Stimulated activated CD8-positive, alpha-beta memory T cell treated with anti-CD3 and anti-CD28 coated beads, Interleukin-4, amount 100 ng/mL, for 48 hours (primary cell): ENCODE measurements at regions not wholly inside any gene's neighbourhood (a gene's known extent, or its start where the extent isn't known, plus 50 kb on each side); places are given as distances from the start of the nearest gene placed in this dataset.

Source experiments
- DNase-seq: peaks from one replicate; pipeline ENCODE4 v3.0.0-alpha.2; 2020

DNA sequence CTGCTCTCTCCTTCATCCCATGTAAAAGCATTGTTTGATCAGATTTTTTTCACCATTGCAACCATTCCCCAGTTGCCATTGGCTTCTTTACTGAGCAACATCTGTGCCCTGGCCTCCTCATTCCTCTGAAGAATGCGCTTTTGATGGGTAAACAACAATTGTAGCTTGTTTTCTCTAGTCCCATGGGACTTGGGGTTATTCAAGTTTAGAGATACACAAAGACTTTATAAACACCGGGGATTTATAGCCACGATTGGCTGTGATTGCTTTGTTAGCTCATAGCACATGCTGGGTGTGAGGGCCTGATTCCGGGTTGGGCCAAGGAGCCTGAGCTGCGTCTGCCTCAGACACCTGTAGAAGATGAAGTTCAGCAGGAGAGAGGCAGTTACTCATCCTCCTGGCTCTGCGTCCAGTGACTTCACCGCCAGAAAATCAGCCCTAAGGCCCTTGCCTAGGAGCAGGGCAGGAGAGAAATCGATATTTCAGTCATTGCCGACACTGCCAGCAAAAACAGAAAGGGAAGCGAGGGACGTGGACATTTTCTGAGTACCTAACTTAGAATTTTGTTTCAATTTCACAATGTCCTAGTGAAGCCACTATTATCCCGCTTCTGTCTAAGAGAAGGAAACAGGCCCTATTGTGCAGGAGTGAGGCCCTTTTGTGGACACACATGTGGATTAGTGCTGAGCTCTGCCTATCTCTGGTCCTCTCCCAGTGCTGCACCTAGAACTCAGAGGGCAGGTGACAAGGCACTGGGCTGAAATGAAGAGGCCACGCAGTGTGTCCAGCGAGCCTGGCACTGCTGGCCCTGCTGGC is 159.8 kb upstream of the USP24 start:
- no peak for DNase-seq

DNA sequence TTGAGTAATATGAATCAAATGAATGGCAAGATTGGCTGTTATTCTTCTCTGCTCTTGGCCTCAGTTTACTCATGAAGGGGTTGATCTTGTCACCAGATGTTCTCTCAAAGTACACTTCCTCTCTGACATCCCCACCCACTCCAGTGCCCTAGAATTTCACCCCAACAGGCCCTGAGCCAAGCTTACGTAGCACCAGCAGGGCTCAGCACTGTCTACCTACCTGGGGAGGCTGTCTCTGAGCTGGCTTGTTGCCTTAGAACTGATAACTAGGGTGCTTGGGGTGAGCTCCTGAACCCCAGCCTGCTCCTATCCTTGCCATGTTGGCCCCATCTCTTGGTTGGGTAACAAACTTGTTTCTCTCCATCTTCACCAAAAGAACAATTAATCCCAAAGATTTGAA is 159.1 kb upstream of the USP24 start:
- no peak for DNase-seq

DNA sequence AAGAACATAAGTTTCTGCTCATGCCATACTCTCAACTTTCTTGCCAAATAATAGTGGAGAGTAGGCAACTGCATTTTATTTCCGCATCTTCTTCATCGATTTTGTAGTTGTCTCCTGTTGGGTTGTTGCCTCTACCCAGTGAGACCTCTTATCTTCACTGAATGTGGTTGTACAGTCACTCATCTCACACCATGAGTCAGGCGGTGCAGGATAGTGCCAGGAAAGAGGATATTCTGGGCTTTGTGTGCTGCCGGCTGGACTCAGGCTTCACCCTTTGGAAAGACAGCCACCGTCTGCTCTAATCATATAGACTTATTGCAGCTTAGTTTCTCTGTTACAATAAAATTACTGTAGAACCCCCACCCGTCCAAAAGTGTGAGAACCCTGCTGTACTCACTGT is 154.3 kb upstream of the USP24 start:
- DNase-seq: no peak

DNA sequence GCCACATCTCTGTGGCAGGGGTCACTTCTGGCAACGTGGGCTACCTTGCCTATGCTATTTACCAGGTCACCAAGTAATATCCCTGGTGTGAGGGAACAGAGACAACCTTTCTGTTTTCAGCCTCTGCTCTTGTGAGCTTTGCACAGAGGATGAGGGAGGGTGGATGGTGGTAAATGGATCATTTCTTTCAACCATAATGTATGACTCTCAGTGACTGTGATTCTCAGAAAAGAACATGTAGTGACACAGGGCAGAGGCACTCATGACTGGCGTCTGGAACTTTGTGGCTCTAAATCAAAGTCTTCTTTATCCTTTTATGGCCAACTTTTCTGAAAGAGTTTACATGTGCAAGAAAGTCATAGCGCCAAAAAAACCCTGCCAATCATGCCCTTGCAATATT is 153.5 kb upstream of the USP24 start:
- no peak for DNase-seq

GRCh38 chr1:55367273-55367672 is 152.1 kb upstream of the USP24 start:
- no peak for DNase-seq

DNA sequence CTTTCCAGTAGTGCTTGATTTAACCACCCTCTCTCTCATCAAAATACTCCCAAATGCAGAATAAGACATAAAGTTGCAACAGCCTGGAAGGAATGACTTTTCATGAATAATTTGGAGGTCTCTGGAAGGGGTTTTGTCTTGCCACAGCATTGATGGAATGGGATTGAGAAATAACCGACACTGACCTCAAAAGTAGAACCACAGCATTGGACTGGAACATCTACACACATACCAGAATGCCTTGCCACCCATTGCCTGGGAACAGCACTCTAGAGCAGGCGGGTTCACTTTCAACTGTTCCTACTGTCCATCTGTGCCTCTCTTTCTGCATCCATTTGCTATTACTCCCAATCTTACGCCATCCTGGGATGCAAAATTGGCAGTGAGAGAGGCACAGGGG is 149.1 kb upstream of the USP24 start:
- no peak for DNase-seq

DNA sequence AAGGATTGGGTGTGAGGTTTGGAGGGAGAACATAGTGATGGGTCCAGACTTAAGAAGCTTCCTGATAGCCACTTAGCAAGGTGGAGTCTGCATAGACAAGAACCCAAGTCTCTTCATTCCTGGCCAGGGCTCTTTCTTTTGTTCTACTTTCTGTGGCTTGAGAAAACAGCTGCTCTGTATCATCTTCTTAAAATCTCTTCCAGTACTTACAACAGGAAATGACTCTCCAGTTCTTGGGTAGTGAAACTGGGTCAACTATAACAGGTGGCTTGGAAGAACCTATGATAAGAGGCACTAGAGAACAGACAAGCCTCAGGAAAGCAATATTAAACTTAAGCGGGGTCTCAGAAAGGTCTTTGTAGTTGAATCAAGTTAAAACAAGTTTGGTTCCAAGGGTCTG is 148.1 kb upstream of the USP24 start:
- DNase-seq: no peak

DNA sequence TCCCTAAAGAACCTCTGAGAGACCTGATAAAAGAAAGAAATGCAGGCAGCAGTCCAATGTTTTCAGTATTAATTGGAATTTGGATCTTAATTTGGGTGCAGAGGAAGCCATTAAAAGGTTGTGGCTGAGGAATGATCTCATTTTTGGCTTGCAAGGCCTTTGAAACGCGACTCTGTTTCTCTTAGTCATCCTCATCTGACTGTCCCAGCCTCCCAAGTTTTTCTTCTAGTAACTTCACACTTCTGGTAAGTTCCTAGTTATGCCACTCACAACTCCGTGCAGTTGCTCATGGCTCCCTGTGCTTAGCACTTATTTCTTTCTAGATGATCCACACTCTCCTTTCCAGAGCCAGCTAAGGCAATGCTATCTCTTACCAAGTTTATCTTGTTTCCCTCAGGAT is 147.4 kb upstream of the USP24 start:
- DNase-seq: no peak

GRCh38 chr1:55359611-55360010 is 144.4 kb upstream of the USP24 start:
- DNase-seq: no peak

DNA sequence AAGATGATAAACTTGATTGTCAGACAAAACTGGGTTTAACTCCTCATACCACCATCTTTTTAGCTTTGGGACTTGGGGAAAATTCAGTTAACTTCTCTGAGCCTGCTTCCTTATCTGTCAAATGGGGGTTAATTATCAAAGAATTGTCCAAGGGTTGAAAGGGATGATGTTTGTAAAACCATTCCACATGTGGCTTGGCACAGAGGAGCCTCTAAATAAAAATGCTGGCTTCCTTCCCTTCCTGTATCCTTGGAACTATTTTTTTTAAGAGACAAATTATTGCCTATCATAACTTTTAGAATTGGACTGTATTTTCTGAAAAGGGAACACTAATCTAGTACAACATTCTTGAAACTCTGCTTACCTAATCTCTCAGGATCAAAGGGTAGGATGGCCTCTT is 143.4 kb upstream of the USP24 start:
- DNase-seq: no peak

DNA sequence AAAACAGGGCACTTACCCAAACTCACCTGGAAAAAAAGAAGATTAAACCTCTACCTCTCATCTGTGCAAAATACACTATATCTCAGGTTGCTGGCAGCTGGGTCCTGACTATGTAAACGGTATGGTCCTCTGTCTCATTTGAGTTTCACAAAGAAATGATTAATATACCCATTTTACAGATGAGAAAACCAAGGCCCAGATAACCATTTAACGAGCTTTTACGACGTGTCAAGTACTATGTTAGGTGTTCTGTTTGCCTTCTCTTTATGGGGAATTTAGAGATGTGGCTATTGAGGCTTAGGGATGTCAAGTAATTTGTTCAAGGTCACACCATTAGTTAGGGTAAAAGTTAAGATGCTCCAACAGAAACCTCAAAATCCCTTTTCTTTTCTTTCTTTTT is 140.4 kb upstream of the USP24 start:
- DNase-seq: no peak

DNA sequence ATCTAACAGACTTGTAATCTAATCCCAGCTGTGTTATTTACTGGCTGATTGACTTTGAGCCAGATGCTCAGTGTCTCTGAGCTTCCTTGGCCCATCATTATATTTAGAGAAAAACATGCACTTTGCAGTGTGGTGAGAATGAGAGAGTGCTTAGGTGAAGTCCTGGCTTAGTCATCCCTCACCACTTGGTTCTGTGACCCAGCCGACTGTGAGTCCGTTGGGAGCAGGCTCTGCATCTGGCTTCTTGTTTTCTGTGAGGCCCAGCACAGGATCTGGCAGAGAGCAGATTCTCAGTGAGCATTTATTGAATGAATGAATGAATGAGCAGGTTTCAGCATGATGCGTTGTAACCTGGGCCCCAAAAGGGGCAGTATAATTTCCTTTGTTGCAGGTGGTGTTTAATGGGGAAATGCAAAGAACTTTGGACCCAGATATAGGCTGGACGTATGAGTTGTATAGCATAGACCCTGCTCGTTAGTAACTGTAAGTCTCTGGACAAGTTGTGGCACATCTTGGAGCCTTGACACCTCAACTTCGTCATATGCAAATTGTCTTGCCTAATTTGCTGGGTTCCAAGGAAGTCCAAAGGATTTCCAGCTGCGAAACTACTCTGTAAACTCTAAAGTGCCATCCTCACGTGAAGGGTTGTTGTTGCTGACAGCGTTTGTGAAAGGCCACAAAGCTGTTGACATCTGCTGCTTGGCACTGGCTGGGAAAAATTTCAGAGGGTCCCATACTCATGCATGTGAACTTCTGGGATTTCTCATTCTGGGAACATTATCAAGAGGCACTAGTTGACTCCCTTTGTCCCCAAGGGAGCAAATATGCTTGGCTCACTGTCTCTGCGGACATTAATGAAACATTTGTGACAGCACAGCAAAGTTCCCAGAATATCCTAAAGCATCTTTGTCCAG is 138.8 kb upstream of the USP24 start:
- DNase-seq: no peak

DNA sequence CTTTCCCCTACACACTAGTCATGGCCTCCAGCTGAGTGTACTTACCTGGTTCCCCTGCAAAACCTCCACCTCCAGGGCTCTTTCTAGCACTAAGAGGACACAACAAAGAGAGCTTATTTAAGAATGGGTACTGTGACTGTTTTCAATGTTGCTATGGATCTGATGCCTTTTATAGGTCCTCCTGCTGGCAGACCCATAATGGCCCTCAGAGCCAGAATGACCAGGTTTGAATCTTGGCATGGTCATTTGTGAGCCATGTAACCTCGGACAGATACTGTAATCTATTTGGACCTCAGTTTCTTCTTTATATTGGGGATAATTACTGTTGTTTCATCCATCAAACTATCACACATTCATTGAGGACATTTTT is 137.6 kb upstream of the USP24 start:
- no peak for DNase-seq

DNA sequence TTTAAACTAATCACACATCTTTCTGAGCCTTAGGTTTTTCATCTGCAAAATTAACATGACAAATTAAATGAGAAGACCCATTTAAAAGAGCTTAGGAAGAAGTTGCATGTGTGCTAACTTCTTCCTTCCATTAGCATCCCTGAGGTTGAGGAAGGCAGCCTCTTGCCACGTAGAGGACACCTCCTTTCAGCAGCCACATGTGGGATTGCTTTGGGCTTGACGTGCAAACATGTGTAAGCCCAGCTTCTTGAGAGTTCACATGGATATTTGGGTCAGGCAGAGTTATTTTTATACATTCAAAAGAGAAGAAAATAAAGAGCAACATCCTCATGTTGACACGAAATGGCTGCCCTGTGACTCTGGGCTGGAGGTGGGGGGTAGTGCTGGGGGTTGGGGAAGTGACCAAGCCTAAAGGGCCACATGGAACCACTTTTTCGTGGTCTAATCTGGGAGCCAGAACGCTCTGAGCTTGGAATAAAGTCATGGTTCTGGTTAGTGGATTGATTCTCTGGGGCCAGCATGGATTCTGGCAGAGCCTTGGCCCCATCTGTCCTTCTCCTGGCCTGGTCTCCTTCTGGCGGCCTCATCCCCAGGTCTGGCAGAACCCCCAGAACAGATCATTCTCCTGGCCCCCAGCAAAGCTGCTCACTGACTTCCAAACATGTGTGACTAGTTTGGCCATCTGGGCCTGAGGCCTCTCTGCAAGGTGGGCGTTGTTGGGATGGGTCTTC is 137.1 kb upstream of the USP24 start:
- no peak for DNase-seq

- no peak for DNase-seq
These were observed 133.2 kb upstream of the USP24 start for GRCh38 chr1:55348356-55348755.

- DNase-seq: no peak
These were observed 132.7 kb upstream of the USP24 start for GRCh38 chr1:55347866-55348265.

DNA sequence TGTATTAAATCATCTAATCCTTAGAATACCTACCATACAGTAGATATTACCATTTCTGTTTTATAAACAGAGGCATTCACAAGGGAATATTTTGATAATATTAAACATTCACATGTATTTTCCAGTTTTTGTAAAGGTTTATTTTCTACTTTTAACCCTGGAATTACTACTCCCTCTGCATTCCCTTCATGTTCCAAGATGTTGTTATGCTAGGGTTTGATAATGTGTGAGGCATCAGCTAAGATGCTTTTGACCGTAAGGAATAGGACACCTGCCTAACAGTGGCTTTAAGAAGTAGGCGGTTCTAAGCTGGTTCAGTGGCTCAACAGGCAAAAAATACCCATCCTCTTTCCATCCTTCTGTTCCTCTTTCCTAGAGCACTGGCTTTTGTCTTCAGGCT is 131.9 kb upstream of the USP24 start:
- no peak for DNase-seq

- DNase-seq: no peak
These were observed 131.4 kb upstream of the USP24 start for GRCh38 chr1:55346586-55346985.

GRCh38 chr1:55339681-55340080 is 124.5 kb upstream of the USP24 start:
- DNase-seq: no peak

DNA sequence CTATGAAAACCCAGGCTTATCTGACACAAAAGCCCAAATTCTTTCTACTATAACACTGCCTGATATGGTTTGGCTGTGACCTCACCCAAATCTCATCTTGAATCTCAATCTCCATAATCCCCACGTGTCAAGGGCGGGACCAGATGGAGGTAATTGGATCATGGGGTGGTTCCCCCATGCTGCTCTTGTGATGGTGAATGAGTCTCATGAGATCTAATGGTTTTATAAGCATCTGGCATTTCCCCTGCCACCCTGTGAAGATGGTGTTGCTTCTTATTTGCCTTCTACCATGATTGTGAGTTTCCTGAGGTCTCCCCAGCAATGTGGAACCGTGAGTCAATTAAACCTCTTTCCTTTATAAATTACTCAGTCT is 123.3 kb upstream of the USP24 start:
- DNase-seq: peak; percentile 27

DNA sequence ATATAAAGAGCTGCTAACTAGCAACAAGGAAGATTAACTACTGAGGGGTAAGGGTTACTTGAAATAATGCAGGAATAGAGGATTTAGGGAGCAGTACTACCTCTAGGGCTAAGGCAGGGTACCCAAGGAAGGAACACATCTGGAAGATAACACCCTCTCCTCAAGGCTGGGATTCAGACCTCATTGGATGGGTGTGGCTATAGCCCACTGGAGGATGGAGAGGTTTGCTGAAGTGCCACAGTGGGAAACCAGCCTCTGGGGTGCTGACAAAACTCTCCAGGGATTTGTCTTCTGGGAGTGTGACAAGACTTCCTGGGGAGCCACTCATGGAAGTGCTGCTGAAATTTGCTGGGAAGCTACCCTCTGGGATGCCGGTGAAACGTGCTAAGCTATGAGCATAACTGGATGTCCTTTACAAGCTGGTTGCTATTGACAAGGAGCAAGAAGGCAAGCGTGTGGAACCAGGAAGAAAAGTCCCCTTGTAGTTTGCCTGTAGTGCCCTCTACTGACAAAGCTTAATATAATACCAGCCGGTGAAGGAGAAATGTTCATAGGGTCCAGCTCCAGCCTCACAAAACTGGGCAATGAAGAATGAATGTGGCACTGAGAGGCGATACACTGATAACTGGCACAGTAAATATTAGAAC is 122.8 kb upstream of the USP24 start:
- no peak for DNase-seq

- DNase-seq: no peak
These were observed 119.6 kb upstream of the USP24 start for GRCh38 chr1:55334797-55335196.

- DNase-seq: no peak
These were observed 119.0 kb upstream of the USP24 start for GRCh38 chr1:55334160-55334559.
